Trophoblast cell (in vitro differentiated cells and primary cell): ENCODE measurements at regions not wholly inside any gene's neighbourhood (a gene's known extent, or its start where the extent isn't known, plus 50 kb on each side); places are given as distances from the start of the nearest gene placed in this dataset.

Experiments used
- DNase-seq, 2 donors: peaks; one replicate each; pipeline ENCODE4 v3.0.0-alpha.2; 2016
- H2AFZ ChIP-seq: 2 replicates; pipeline ENCODE4 v1.6.1; 2013; ENCODE audit warnings: low read length, moderate library complexity, mild to moderate bottlenecking; ENCODE audit not compliant: insufficient read depth, poor library complexity
- H2AK5ac ChIP-seq: 2 replicates; pipeline ENCODE4 v1.6.1; 2013; ENCODE audit warnings: mild to moderate bottlenecking, low read length
- H2BK120ac ChIP-seq: 2 replicates; pipeline ENCODE4 v1.6.1; 2013; ENCODE audit warnings: low read length, mild to moderate bottlenecking, moderate library complexity; ENCODE audit not compliant: insufficient read depth, poor library complexity
- H2BK12ac ChIP-seq: 2 replicates; pipeline ENCODE4 v1.6.1; 2013; ENCODE audit warnings: mild to moderate bottlenecking, low read length, moderate library complexity
- H2BK5ac ChIP-seq: 2 replicates; pipeline ENCODE4 v1.6.1; 2013; ENCODE audit warnings: low read length, low read depth, moderate library complexity, mild to moderate bottlenecking; ENCODE audit not compliant: poor library complexity
- H3K14ac ChIP-seq: 2 replicates; pipeline ENCODE4 v1.6.1; 2013; ENCODE audit warnings: mild to moderate bottlenecking, low read length
- H3K18ac ChIP-seq: 2 replicates; pipeline ENCODE4 v1.6.1; 2013; ENCODE audit warnings: mild to moderate bottlenecking, low read length
- H3K23ac ChIP-seq: 2 replicates; pipeline ENCODE4 v1.6.1; 2013; ENCODE audit warnings: low read length
- H3K27ac ChIP-seq: 2 replicates; pipeline ENCODE4 v1.5.1; 2013; ENCODE audit warnings: low read depth, mild to moderate bottlenecking, inconsistent platforms, low read length, moderate library complexity
- H3K27me3 ChIP-seq: 2 replicates; pipeline ENCODE4 v1.6.1; 2013; ENCODE audit warnings: inconsistent platforms, mild to moderate bottlenecking, low read length, moderate library complexity; ENCODE audit not compliant: insufficient read depth
- H3K36me3 ChIP-seq, 2 experiments: 1 replicate in 1 of 2; 2 replicates in 1 of 2; pipeline ENCODE4 v1.6.1; 2013; ENCODE audit warnings: low read length in 2 of 2, mild to moderate bottlenecking in 2 of 2, moderate library complexity in 1 of 2; ENCODE audit not compliant: insufficient read depth in 2 of 2, control insufficient read depth in 1 of 2
- H3K4ac ChIP-seq: 2 replicates; pipeline ENCODE4 v1.6.1; 2013; ENCODE audit warnings: low read depth, mild to moderate bottlenecking, low read length, moderate library complexity
- H3K4me1 ChIP-seq, 2 experiments: 1 replicate in 1 of 2; 2 replicates in 1 of 2; pipeline ENCODE4 v1.6.1; 2013; ENCODE audit warnings: low read length in 2 of 2, mild to moderate bottlenecking in 2 of 2, moderate library complexity in 1 of 2; ENCODE audit not compliant: insufficient read depth in 2 of 2, control insufficient read depth in 1 of 2
- H3K4me2 ChIP-seq: 2 replicates; pipeline ENCODE4 v1.6.1; 2013; ENCODE audit warnings: inconsistent platforms, mild to moderate bottlenecking, low read length, moderate library complexity
- H3K4me3 ChIP-seq: 2 replicates; pipeline ENCODE4 v1.5.1; 2013; ENCODE audit warnings: mild to moderate bottlenecking, low read depth, low read length, inconsistent platforms
- H3K79me1 ChIP-seq: one replicate; pipeline ENCODE4 v1.6.1; 2013; ENCODE audit warnings: low read length
- H3K79me2 ChIP-seq: 2 replicates; pipeline ENCODE4 v1.6.1; 2013; ENCODE audit warnings: low read length, mild to moderate bottlenecking; ENCODE audit not compliant: control insufficient read depth, insufficient read depth, poor library complexity
- H3K9ac ChIP-seq: 2 replicates; pipeline ENCODE4 v1.6.1; 2013; ENCODE audit warnings: mild to moderate bottlenecking, low read length
- H3K9me3 ChIP-seq: 2 replicates; pipeline ENCODE4 v1.6.1; 2013; ENCODE audit warnings: low read depth, mild to moderate bottlenecking, control low read depth, inconsistent platforms, low read length; ENCODE audit not compliant: insufficient read depth
- H4K12ac ChIP-seq: 2 replicates; pipeline ENCODE4 v1.6.1; 2013; ENCODE audit warnings: low read depth, mild to moderate bottlenecking, low read length, moderate library complexity
- H4K8ac ChIP-seq: 2 replicates; pipeline ENCODE4 v1.6.1; 2013; ENCODE audit warnings: low read depth, mild to moderate bottlenecking, low read length, moderate library complexity
- H4K91ac ChIP-seq: one replicate; pipeline ENCODE4 v1.6.1; 2013; ENCODE audit warnings: low read depth, mild to moderate bottlenecking, low read length, moderate library complexity
- WGBS: extraction: QIAGEN DNeasy Blood & Tissue Kit; methylation state at CpG from one replicate; pipeline ENCODE4 v1.1.7; 2013; ENCODE audit warnings: missing lambda C conversion rate; ENCODE audit not compliant: insufficient read length, insufficient coverage; ENCODE audit errors: extremely low coverage; 5-methylcytosine and 5-hydroxymethylcytosine counted together

DNA sequence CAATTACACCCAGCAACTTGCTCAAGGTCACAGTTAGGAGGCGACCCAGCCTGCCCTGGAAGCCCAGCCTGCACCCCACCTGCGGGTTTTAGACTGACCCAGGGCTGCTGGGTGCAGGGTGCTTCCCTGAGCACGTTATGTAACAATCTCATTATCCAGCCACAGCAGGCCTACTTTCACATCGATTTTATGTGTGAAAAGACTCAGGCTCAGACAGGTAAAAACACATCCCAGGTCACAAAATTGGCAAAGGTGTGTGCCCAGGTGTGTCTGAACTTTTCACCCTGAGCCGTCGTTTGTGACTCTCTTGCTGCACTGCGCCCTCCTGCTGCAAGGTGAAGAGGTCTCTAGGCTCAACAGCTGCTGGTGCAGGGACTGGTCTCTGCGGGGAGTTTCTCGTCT, 668.2 kb upstream of the HS6ST1 start:
- H2AK5ac ChIP-seq: no peak overlapping the region
- H3K27ac ChIP-seq: no peak overlapping the region
- H2AFZ ChIP-seq: no peak overlapping the region
- no peak overlapping the region for H4K8ac ChIP-seq
- no peak overlapping the region for H3K23ac ChIP-seq
- no peak overlapping the region for H2BK12ac ChIP-seq
- H4K12ac ChIP-seq: no peak overlapping the region
- H4K91ac ChIP-seq: no peak overlapping the region
- DNase-seq: no peak
- H3K18ac ChIP-seq: no peak overlapping the region
- H3K4ac ChIP-seq: no peak overlapping the region
- no peak overlapping the region for H3K14ac ChIP-seq
- H3K9me3 ChIP-seq: peaks cover 3% of the 10 kb centered on the region
- H3K79me2 ChIP-seq: no peaks in the 10 kb centered on the region
- no peak overlapping the region for H3K4me3 ChIP-seq
- H3K4me2 ChIP-seq: no peak overlapping the region
- no peaks in the 10 kb centered on the region for H3K36me3 ChIP-seq
- H3K79me1 ChIP-seq: no peaks in the 10 kb centered on the region
- no peak overlapping the region for H2BK5ac ChIP-seq
- no CpG with 5 or more reads among the region's 9 CpGs for WGBS
- H3K4me1 ChIP-seq: peaks cover 0 to 5% of the 10 kb centered on the region in 2 experiments
- H2BK120ac ChIP-seq: no peak overlapping the region
- H3K27me3 ChIP-seq: no peaks in the 10 kb centered on the region
- H3K9ac ChIP-seq: no peak overlapping the region

DNA sequence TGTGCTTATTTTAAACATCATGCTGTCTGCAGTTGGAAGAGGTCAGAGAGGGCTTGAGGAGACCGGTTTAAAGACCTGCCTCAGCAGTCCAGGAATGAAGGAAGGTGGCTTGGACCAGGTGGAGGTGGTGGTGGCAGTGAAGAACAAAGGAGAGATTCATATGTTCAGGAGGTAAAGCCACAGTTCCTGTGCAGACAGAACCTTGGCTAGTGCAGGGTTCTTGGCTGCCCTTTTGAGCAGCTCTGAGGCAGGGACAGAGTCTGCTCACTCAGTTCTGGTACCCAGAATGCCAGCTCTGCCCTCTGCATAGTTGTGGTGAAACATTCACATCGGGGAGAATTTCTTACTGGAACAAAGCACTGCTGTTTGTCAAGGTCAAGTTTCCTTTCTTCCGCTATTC, 669.7 kb upstream of the HS6ST1 start:
- H3K4me3 ChIP-seq: no peak overlapping the region
- H3K27ac ChIP-seq: no peak overlapping the region
- no peak overlapping the region for H4K12ac ChIP-seq
- H3K9me3 ChIP-seq: peaks cover 3% of the 10 kb centered on the region
- no peak overlapping the region for H2AFZ ChIP-seq
- no peak overlapping the region for H3K18ac ChIP-seq
- no peak overlapping the region for H2BK12ac ChIP-seq
- DNase-seq: no peak
- no peak overlapping the region for H3K4me2 ChIP-seq
- no peaks in the 10 kb centered on the region for H3K79me2 ChIP-seq
- no peak overlapping the region for H2AK5ac ChIP-seq
- H3K79me1 ChIP-seq: no peaks in the 10 kb centered on the region
- no peaks in the 10 kb centered on the region for H3K36me3 ChIP-seq
- no peaks in the 10 kb centered on the region for H3K4me1 ChIP-seq
- H2BK5ac ChIP-seq: no peak overlapping the region
- no peak overlapping the region for H3K14ac ChIP-seq
- no peak overlapping the region for H3K4ac ChIP-seq
- H4K91ac ChIP-seq: no peak overlapping the region
- no peak overlapping the region for H2BK120ac ChIP-seq
- H3K27me3 ChIP-seq: no peaks in the 10 kb centered on the region
- H4K8ac ChIP-seq: no peak overlapping the region
- no peak overlapping the region for H3K23ac ChIP-seq
- no peak overlapping the region for H3K9ac ChIP-seq
- WGBS: no CpG with 5 or more reads among the region's 3 CpGs

DNA sequence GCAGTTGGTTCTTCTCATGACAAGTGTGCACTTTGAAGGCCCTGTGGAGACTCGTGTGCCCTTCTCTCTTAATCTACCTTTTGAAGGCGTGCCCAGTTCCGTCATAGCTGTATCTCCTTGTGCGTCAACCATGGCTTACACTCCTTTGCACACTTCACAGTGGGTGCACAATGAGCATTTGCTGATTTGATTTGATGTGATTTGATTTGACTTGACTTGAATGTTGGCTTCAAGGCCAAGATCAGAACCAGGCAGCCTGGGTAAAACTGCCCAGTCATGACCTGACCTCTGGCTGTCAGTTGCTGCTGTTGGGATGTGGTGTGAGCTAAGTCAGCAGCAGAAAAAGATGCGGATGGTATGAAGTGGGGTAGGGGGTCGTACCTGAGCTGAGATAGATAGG, 670.3 kb upstream of the HS6ST1 start:
- H3K79me2 ChIP-seq: no peaks in the 10 kb centered on the region
- no peak overlapping the region for H3K27ac ChIP-seq
- H2AK5ac ChIP-seq: no peak overlapping the region

DNA sequence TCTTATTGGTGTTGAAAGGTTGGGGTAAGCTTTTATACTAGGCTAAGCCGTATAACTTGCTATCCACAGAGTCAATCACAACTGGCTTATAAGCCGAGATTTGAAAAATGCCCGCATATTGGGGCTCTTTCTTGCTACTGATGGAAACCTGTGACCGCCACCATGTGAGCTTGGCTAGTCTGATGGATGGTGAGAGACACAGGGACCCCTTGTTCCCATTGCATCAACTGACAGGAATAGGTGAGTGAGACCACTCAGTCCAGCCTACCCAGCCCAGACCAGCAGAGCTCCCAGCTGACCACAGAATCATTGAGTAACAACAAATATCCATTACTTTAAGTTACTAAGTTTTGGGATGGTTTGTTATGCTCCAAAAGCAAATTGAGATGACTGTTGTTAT, 676.4 kb upstream of the HS6ST1 start:
- H4K91ac ChIP-seq: no peak overlapping the region
- H3K79me1 ChIP-seq: no peaks in the 10 kb centered on the region
- H3K18ac ChIP-seq: no peak overlapping the region
- no peak overlapping the region for H4K12ac ChIP-seq
- H3K4me2 ChIP-seq: no peak overlapping the region
- H3K23ac ChIP-seq: no peak overlapping the region
- no peak overlapping the region for H2BK12ac ChIP-seq
- H2AK5ac ChIP-seq: no peak overlapping the region
- H3K4ac ChIP-seq: no peak overlapping the region
- no peak overlapping the region for H3K27ac ChIP-seq
- H3K4me1 ChIP-seq: no peaks in the 10 kb centered on the region
- no peak overlapping the region for H3K9ac ChIP-seq
- H4K8ac ChIP-seq: no peak overlapping the region
- no peak overlapping the region for H2BK5ac ChIP-seq
- H3K79me2 ChIP-seq: no peaks in the 10 kb centered on the region
- H3K4me3 ChIP-seq: no peak overlapping the region
- H3K27me3 ChIP-seq: no peaks in the 10 kb centered on the region
- no peaks in the 10 kb centered on the region for H3K36me3 ChIP-seq
- H2BK120ac ChIP-seq: no peak overlapping the region
- H2AFZ ChIP-seq: no peak overlapping the region
- no peak overlapping the region for H3K14ac ChIP-seq
- DNase-seq: no peak
- WGBS: no CpG with 5 or more reads among the region's 4 CpGs
- H3K9me3 ChIP-seq: peaks cover 3% of the 10 kb centered on the region

More for the DNA sequence above, 670.3 kb upstream of the HS6ST1 start:
- no peak for DNase-seq
- WGBS: no CpG with 5 or more reads among the region's 6 CpGs
- H2BK12ac ChIP-seq: no peak overlapping the region
- H2BK120ac ChIP-seq: no peak overlapping the region
- H2AFZ ChIP-seq: no peak overlapping the region
- H3K14ac ChIP-seq: no peak overlapping the region
- H3K9me3 ChIP-seq: peaks cover 2% of the 10 kb centered on the region
- no peak overlapping the region for H3K9ac ChIP-seq
- H3K27me3 ChIP-seq: no peaks in the 10 kb centered on the region
- H3K36me3 ChIP-seq: no peaks in the 10 kb centered on the region
- no peak overlapping the region for H3K23ac ChIP-seq
- no peak overlapping the region for H4K91ac ChIP-seq
- no peak overlapping the region for H3K4ac ChIP-seq
- H3K79me1 ChIP-seq: no peaks in the 10 kb centered on the region
- H4K8ac ChIP-seq: no peak overlapping the region
- no peak overlapping the region for H3K4me2 ChIP-seq
- H3K18ac ChIP-seq: no peak overlapping the region
- H2BK5ac ChIP-seq: no peak overlapping the region
- no peaks in the 10 kb centered on the region for H3K4me1 ChIP-seq
- no peak overlapping the region for H4K12ac ChIP-seq
- H3K4me3 ChIP-seq: no peak overlapping the region
